HUDEP-2 (cell line): ENCODE measurements at regions not wholly inside any gene's neighbourhood (a gene's known extent, or its start where the extent isn't known, plus 50 kb on each side); places are given as distances from the start of the nearest gene placed in this dataset.

Experiments used
- DNase-seq, 76 experiments: peaks; one replicate each; lab custom pipeline; 2025; ENCODE audit not compliant: unreplicated experiment in 76 of 76; lab: John Stamatoyannopoulos, UW

- peak in 20 of 76 experiments; percentile 1 to 69 (median 12) for DNase-seq
These were observed 490.3 kb downstream of the ARHGEF28 start for GRCh38 chr5:74116266-74116665.

DNA sequence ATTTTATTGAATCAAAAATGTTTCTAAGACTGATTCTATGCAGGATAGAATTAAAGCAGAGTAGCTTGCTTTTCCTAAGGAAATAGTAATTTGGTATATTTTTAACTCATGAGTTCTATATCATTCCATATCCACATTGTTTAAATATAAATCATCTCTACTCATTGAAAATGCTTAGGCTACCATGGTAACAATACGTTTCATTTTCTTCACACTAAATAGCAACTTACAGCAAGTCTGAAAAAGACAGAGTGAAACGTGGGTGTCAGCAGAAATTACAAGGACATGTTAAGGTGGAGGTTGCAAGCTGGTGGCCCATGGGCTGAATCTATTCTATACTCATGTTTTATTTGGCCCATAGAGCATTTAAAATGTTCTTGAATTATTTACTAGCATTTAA, 487.9 kb downstream of the ARHGEF28 start:
- DNase-seq, result no peak

GRCh38 chr5:74113196-74113540, 487.2 kb downstream of the ARHGEF28 start:
- no peak for DNase-seq

DNA sequence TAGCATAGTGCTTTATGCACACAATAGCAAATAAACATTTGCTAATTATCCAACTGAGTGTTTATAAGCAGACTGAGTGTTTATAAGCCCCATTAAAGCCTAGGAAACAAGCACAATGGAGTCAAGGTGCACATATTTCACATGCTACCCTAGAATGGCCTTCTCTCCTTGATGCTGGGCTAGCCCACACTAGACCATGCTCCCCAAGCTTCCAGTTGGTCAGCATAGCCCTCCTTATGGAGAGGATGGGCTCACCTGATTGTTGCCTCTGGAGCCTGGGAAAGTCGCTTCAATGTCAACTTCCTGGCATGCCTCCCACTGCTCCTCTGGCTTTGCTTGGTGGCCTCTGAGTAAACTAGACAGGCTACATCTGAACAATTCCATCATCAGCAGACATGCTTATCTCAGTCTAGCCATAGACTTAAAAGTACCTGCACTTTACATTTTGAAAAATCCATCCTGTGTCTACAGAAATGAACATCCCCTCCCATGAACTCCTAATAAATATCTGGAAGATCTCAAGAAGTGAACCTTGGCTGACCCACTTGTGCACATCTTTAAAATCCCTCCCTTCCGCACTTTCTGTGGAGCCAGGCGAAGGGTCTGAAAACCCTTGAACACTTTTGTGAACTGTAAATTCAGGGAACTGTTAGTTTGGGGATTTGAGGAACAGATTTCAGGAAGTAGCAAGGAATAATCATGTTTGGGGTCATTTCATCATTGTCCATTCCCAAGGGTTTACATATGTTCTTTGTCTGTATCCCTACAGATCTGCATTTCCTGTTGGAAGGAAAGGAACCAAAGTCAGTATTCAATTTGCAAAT, 486.6 kb downstream of the ARHGEF28 start:
- DNase-seq, result no peak

DNA sequence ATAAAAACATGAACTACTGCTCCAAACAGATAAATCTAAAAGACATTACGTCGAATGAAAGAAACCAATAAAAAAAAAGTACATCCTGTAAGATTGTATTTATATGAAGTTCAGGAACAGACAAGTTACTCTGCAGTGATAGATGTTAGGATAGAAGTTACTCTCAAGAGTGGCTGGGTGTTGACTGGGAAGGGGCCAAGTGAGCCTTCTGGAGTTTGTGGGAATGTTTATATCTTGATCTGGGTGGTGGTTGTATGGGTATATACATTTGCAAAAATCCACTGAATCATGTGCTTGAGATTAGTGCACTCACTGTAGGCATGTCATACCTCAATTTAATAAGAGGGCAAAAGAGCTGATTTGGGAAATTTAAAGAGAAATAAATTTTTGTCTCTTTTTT, 485.8 kb downstream of the ARHGEF28 start:
- DNase-seq, result no peak

DNA sequence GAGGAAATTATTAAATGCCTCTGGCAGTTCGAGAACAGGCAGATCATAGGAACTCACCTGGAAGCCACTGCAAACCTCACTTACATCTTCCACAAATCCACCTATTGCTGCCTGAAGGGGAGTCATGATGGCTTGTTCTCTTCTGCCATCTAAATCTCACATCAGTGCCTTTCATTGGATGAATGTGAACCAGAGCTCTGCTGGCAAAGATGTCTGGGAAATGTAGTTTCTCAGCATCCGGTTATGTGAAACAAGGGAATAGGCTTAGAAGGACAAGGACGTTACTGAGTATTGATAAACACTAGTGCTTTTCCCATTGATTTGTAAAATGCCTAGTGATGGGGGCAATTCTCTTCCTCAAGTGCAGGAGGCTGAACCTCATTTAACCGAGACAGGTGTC, 483.3 kb downstream of the ARHGEF28 start:
- DNase-seq, result no peak

DNA sequence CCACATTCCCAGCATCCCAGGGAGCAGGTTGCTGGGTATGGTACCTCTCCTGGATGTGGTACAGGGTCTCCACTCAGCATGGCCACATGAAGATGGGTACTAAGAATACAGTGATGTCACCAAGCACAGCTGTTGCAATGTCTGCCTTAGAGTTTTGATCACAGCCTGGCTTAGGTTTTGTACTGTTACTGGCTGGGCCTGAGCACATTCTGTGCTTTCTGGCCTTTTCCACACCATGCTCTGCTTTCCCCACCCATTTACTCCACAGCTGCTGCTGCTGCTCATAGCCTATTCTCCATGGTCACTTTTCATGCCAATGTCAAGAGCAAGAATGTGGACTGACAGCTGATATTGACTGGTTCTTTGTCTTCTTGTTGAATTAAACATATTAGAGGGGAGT, 481.9 kb downstream of the ARHGEF28 start:
- no peak for DNase-seq

- peak in 33 of 76 experiments; percentile 0 to 53 (median 14) for DNase-seq
These were observed 479.3 kb downstream of the ARHGEF28 start for GRCh38 chr5:74105126-74105780.

GRCh38 chr5:74103131-74104023, 477.4 kb downstream of the ARHGEF28 start:
- no peak for DNase-seq

DNA sequence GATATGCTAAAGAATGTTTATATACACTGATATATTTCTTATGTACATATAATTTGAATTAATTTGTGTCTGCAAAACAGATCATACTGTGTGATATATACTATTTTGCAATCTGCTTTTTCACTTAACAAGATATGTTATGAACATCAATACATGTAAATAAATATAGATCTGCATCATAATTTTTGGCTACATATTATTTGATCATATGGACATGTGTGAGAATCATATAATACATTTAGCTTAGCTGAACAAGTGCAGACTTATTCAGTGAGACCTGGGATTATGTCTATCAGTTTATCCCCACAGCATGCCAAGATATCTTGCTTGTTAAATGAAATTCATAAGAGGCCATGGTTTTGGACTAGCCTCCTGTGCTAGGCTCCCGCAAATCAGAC, 474.3 kb downstream of the ARHGEF28 start:
- DNase-seq, result no peak

GRCh38 chr5:74099538-74100267, 473.7 kb downstream of the ARHGEF28 start:
- no peak for DNase-seq

- DNase-seq, result no peak
These were observed 472.9 kb downstream of the ARHGEF28 start for GRCh38 chr5:74098941-74099340.

- no peak for DNase-seq
These were observed 472.5 kb downstream of the ARHGEF28 start for GRCh38 chr5:74098456-74098855.

GRCh38 chr5:74096325-74096724, 470.3 kb downstream of the ARHGEF28 start:
- DNase-seq, result no peak

GRCh38 chr5:74095871-74096270, 469.9 kb downstream of the ARHGEF28 start:
- no peak for DNase-seq

- DNase-seq, result no peak
These were observed 468.7 kb downstream of the ARHGEF28 start for GRCh38 chr5:74094782-74095108.

DNA sequence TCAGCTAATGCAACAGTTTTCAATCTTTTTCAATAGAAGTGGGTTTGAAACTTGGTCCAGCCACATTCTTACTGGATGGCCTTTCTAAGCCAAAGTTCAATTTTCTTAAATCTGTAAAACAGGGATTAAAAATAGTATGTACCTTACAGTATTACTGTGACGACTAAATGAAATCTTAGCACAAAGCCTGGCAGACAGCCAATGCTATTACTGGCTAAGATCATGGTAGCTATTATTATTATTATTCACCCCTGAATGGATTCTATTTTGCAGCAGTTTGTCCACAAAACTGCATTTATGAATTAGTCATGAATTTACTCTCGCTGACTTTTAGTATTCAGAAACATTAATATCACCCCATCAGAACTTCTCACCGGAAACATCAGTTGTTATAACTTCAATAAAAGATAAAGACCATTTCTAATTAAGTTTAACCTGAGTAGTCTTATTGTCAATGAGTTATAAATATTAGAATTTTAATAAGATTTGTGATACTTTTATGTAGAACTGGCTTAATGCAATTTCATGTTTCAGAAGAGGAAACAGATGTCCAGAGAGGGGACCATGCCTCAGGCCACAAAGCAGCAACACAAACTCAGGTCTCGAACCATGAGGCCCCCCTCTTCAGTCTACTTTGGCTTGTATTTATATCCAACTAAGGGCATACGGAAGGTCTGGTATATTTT, 468.2 kb downstream of the ARHGEF28 start:
- no peak for DNase-seq

DNA sequence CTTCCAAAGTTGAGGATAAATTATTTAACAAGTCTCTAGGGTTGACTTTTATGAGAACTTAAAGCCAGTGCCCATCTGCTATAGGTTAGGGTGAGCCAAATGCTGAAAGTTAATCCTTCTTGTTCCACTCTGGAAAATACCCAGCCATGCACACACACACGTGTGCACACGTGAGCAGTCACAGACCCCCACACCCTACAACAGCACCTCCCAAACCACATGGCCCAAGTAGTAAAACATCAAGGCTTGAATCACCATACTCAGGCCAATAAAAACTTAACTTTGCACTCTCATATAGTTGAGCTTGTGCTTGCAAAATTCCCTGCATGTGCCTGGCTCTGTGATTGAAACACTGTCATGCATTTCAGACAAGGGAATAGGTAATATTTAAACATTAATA, 467.6 kb downstream of the ARHGEF28 start:
- no peak for DNase-seq

GRCh38 chr5:74092766-74093165, 466.8 kb downstream of the ARHGEF28 start:
- DNase-seq, result no peak

DNA sequence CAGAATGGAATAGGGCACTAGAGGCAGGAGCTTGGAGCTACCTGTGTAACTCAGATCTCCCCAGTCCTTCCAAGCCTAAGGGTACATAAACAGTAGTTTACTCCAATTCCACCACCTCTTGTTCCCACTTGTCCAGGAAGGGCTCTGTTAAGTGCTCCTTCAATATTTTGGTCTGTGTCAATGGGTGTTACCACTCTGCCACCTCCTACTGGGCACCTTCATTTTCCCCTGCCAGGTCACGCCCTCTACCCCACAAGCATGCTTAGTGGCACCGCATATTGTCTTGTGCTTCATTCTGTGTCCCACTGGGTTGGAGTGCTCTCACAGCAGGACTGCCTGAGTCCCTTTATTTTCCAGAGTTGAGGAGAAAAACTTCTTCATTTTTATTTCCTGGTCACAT, 459.8 kb downstream of the ARHGEF28 start:
- no peak for DNase-seq
